ENCODE measurements at regions not wholly inside any gene's neighbourhood (a gene's known extent, or its start where the extent isn't known, plus 50 kb on each side); places are given as distances from the start of the nearest gene placed in this dataset.
A peak's percentile ranks its signal among the peaks of the same experiment; 100 is the strongest.

DNA sequence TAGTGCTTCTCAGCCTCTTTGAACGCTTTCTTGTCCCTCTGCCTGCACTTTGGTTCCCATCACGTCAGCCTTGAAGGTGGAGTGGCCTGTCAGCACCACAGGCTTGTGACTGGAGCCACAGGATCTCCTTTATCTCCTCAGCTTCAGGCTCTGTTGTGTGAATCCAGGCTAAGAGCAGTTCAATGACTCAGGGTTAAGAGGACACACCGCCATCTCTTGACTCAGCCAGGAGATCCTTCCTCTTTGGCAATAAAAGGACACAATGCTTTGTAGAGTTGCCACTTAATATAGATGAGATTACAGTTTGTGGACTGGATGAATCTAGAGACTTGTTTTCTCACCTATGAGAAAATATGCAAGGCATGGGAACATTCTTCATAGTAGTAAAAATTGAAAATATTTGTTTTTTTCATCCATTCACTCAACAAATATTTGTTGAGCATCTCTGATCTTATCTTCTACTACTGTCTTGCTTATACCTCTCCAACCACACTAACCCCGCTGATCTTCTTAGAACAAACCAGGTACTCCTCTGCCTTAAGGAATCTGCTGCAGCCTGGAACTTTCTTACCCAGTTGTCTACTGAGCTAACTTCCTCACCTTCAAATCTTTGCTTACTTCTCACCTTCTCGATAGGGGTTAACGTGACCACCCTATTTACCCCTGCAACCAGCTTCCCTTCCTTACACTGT, 62.3 kb downstream of the UCHL1 start:
- Histone ChIP-seq H3K4me1 (ENCODE audit: control insufficient read depth, insufficient read depth, low read length, poor library complexity, severe bottlenecking) (peaks cover 13% of the 10 kb centered on the region), H3K36me3 (ENCODE audit: control insufficient read depth, insufficient read depth, low read length) (no peaks in the 10 kb centered on the region), H3K4me3 (ENCODE audit: extremely low read depth, insufficient read depth, low read length, poor library complexity, severe bottlenecking) (no peak overlapping the region), H3K9me3 (ENCODE audit: control insufficient read depth, low read length) (no peaks in the 10 kb centered on the region), H3K27ac (ENCODE audit: low read depth, low read length, severe bottlenecking) (peak overlapping the region; percentile 73)
- 77 to 93% methylated on average over 5 to 6 of the region's 6 CpGs for WGBS, 2 experiments (ENCODE audit: insufficient coverage in 2 of 2)

DNA sequence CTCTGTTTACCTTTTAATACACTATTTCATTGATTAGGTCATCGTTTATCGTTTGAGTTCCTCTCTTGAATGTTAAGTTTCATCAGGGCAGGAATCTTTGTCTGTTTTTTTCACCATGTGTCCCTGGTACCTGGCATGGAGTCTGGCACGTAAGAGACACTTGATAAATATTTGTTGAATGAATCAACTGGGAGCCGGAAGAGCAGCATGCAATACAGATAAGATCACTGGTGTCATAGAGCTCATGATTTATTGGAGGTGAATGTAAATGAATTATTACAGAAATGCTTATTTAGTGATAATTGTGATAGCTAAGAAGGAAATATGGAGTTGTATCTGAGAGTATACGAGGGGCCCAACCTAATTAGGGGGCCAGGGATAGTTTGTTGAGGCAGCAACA, 62.8 kb downstream of the UCHL1 start:
- Histone ChIP-seq H3K4me3 (ENCODE audit: extremely low read depth, insufficient read depth, low read length, poor library complexity, severe bottlenecking) (no peak overlapping the region), H3K27ac (ENCODE audit: low read depth, low read length, severe bottlenecking) (peak overlapping the region; percentile 73), H3K36me3 (ENCODE audit: control insufficient read depth, insufficient read depth, low read length) (no peaks in the 10 kb centered on the region), H3K9me3 (ENCODE audit: control insufficient read depth, low read length) (no peaks in the 10 kb centered on the region), H3K4me1 (ENCODE audit: control insufficient read depth, insufficient read depth, low read length, poor library complexity, severe bottlenecking) (peaks cover 13% of the 10 kb centered on the region)
- 84 to 100% methylated on average over 4 to 5 of the region's 5 CpGs for WGBS, 2 experiments (ENCODE audit: insufficient coverage in 2 of 2)

DNA sequence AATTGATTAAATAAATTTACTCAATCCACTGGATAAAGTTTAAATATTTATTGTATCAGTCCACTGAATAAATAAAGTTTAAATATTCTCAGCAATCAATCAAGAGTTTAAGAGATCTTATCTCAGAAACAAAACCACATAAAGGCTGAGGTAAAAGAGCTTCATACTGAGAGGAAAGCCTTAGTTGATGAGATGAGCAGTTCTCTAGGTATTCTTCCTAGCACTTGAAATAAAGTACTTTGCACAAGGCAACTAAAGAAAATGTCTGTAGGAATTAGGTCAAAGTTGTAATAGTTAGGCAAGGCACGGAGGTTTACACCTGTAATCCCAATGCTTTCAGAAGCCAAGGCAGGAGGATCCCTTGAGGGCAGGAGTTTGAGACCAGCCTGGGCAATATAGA, 63.5 kb downstream of the UCHL1 start:
- no peaks in the 10 kb centered on the region for H3K36me3 ChIP-seq (ENCODE audit: control insufficient read depth, insufficient read depth, low read length)
- H3K27ac ChIP-seq (ENCODE audit: low read depth, low read length, severe bottlenecking), result no peak overlapping the region
- 60 to 100% methylated on average over 1 of the region's 1 CpG for WGBS, 2 experiments (ENCODE audit: insufficient coverage in 2 of 2)
- no peaks in the 10 kb centered on the region for H3K9me3 ChIP-seq (ENCODE audit: control insufficient read depth, low read length)
- no peak overlapping the region for H3K4me3 ChIP-seq (ENCODE audit: extremely low read depth, insufficient read depth, low read length, poor library complexity, severe bottlenecking)
- peaks cover 13% of the 10 kb centered on the region for H3K4me1 ChIP-seq (ENCODE audit: control insufficient read depth, insufficient read depth, low read length, poor library complexity, severe bottlenecking)

DNA sequence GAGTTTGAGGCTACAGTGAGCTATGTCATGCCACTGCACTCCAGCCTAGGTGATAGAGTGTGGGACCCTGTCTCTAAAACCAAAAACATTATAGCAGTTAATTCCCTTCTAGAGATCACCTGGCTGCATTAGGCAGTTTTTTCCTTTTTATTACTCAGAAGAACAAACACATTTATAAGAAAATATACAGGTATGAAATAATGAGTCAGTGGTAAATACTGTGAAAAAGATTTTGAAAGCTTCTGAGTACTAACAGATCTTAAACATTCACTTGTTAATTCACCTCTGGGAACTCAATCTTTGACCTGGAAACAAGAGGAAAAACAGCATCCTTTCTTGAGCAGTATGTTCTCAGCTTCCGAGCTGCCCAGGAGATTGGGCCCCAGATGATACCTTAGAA, 64.1 kb downstream of the UCHL1 start:
- no peaks in the 10 kb centered on the region for H3K36me3 ChIP-seq (ENCODE audit: control insufficient read depth, insufficient read depth, low read length)
- 82 to 90% methylated on average over 1 of the region's 1 CpG for WGBS, 2 experiments (ENCODE audit: insufficient coverage in 2 of 2)
- no peak overlapping the region for H3K27ac ChIP-seq (ENCODE audit: low read depth, low read length, severe bottlenecking)

DNA sequence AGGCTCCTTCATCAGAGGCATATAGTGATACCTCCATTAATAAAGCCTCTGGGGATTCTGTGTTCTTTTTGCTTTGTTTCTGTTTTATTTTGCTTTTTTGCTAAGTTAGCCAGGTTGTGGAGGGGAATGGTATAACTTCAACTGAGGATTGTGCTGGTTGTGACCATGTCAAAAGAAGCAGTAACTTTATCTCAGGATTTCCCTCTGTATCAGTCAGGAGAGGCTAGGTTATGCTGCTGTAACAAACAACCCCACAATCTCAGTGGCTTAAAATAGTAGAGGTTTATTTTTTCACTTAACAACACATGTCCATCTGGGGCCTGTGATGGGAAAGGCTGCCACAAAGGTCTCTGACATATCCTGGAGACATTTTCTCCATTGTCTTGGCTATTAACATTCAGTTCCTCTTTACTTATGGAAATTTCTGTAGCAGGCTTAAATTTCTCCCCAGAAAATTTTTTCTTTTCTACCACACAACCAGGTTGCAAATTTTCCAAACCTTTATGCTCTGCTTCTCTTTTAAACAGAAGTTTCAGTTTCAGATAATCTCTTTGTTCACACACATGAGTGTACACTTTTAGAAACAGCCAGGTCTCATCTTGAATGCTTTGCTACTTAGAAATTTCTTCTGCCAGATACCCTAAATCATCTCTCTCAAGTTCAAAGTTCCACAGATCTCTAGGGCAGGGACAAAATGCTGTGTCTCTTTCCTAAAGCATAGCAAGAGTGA, 64.7 kb downstream of the UCHL1 start:
- Histone ChIP-seq H3K27ac (ENCODE audit: low read depth, low read length, severe bottlenecking) (no peak overlapping the region), H3K36me3 (ENCODE audit: control insufficient read depth, insufficient read depth, low read length) (no peaks in the 10 kb centered on the region), H3K4me3 (ENCODE audit: extremely low read depth, insufficient read depth, low read length, poor library complexity, severe bottlenecking) (no peak overlapping the region), H3K9me3 (ENCODE audit: control insufficient read depth, low read length) (no peaks in the 10 kb centered on the region), H3K4me1 (ENCODE audit: control insufficient read depth, insufficient read depth, low read length, poor library complexity, severe bottlenecking) (peaks cover 20% of the 10 kb centered on the region)

More for the DNA sequence above, 64.1 kb downstream of the UCHL1 start:
- H3K4me1 ChIP-seq (ENCODE audit: control insufficient read depth, insufficient read depth, low read length, poor library complexity, severe bottlenecking), result peaks cover 16% of the 10 kb centered on the region
- no peaks in the 10 kb centered on the region for H3K9me3 ChIP-seq (ENCODE audit: control insufficient read depth, low read length)
- H3K4me3 ChIP-seq (ENCODE audit: extremely low read depth, insufficient read depth, low read length, poor library complexity, severe bottlenecking), result no peak overlapping the region

DNA sequence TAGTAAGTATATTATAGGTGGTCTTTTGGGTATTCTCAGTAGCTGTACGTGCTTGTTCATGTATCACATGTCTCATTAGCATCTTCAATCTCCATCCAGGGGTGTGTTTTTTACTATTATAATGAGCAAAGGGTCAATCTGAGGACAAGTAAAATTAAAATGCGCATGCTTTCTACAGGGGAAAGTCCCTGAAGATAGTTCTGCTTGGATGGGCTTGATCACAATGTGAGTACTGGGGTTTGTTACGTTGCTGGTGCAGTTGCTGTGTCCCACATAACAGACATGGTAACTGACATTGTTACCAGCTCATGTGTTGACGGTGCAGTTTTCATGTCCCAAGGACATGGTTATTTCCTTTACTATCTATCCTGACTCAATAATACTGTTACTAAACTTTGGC, 65.9 kb downstream of the UCHL1 start:
- Histone ChIP-seq H3K27ac (ENCODE audit: low read depth, low read length, severe bottlenecking) (no peak overlapping the region), H3K9me3 (ENCODE audit: control insufficient read depth, low read length) (no peaks in the 10 kb centered on the region), H3K36me3 (ENCODE audit: control insufficient read depth, insufficient read depth, low read length) (no peaks in the 10 kb centered on the region), H3K4me3 (ENCODE audit: extremely low read depth, insufficient read depth, low read length, poor library complexity, severe bottlenecking) (no peak overlapping the region), H3K4me1 (ENCODE audit: control insufficient read depth, insufficient read depth, low read length, poor library complexity, severe bottlenecking) (peaks cover 20% of the 10 kb centered on the region)
- WGBS, 2 experiments (ENCODE audit: insufficient coverage in 2 of 2), result 86 to 100% methylated on average over 2 to 3 of the region's 4 CpGs

DNA sequence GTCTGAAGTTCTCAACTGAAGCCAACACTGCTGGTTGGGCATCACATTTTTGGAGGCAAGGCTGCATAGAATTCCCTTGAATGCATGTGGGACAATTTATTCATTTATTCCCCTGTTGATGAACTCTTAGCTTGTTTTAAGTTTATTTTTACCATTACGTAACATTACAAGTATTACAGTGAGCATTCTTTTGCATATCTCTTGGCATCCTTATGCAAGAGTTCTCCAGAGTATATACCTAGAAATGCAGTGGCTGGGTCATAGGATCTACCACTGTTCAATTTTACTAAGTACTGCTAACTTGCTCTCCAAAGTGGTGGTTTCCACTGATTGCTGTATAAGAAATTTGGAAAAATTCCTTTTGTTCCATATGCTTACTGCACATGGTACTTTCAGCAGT, 66.5 kb downstream of the UCHL1 start:
- Histone ChIP-seq H3K4me3 (ENCODE audit: extremely low read depth, insufficient read depth, low read length, poor library complexity, severe bottlenecking) (no peak overlapping the region), H3K4me1 (ENCODE audit: control insufficient read depth, insufficient read depth, low read length, poor library complexity, severe bottlenecking) (peaks cover 20% of the 10 kb centered on the region), H3K9me3 (ENCODE audit: control insufficient read depth, low read length) (no peaks in the 10 kb centered on the region), H3K27ac (ENCODE audit: low read depth, low read length, severe bottlenecking) (no peak overlapping the region), H3K36me3 (ENCODE audit: control insufficient read depth, insufficient read depth, low read length) (no peaks in the 10 kb centered on the region)
- no CpG with 5 or more reads among the region's 1 CpG for WGBS, 2 experiments (ENCODE audit: insufficient coverage in 2 of 2)

DNA sequence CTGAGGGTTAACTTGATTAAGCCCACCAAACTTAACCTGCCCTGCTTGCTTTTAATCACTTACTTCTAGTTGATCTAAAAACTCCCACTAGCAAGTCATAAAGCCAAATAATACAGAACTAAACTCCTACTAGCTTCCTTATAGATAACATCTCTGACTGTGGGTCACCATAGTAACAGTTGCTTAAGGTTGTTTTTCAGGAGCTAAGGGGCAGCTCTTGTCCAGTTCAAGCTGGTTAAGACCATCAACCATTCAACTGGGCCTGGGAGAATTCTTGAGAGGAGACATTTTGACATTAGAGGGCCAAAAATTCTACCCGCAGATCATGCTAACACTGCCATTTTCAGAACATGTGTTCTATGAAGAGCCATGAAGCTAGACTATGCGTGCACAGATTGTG, 67.0 kb downstream of the UCHL1 start:
- WGBS, 2 experiments (ENCODE audit: insufficient coverage in 2 of 2), result 92 to 96% methylated on average over 2 of the region's 2 CpGs
- H3K4me3 ChIP-seq (ENCODE audit: extremely low read depth, insufficient read depth, low read length, poor library complexity, severe bottlenecking), result no peak overlapping the region
- peaks cover 16% of the 10 kb centered on the region for H3K4me1 ChIP-seq (ENCODE audit: control insufficient read depth, insufficient read depth, low read length, poor library complexity, severe bottlenecking)
- no peaks in the 10 kb centered on the region for H3K9me3 ChIP-seq (ENCODE audit: control insufficient read depth, low read length)
- peak overlapping the region; percentile 36 for H3K27ac ChIP-seq (ENCODE audit: low read depth, low read length, severe bottlenecking)
- H3K36me3 ChIP-seq (ENCODE audit: control insufficient read depth, insufficient read depth, low read length), result no peaks in the 10 kb centered on the region

DNA sequence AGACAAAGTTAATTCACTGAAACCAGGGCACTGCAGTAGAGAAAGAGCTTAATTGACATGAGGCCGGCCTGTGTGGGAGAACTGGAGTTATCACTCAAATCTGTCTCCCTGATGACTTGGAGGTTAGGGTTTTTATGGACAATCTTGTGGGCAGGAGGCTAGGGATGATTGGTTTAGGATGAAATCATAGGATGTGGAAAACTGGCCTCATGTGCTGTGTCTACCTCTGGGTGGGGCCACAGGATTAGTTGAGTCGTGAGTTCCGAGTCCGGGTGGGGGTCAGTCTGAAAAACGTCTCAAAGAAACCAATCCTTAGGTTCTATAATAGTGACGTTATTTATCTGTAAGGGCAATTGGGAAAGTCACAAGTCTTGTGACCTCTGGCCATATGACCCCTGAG, 68.1 kb downstream of the UCHL1 start:
- WGBS, 2 experiments (ENCODE audit: insufficient coverage in 2 of 2), result 89 to 100% methylated on average over 5 to 6 of the region's 6 CpGs
- Histone ChIP-seq H3K4me3 (ENCODE audit: extremely low read depth, insufficient read depth, low read length, poor library complexity, severe bottlenecking) (no peak overlapping the region), H3K9me3 (ENCODE audit: control insufficient read depth, low read length) (no peaks in the 10 kb centered on the region), H3K27ac (ENCODE audit: low read depth, low read length, severe bottlenecking) (no peak overlapping the region), H3K4me1 (ENCODE audit: control insufficient read depth, insufficient read depth, low read length, poor library complexity, severe bottlenecking) (peaks cover 7% of the 10 kb centered on the region), H3K36me3 (ENCODE audit: control insufficient read depth, insufficient read depth, low read length) (no peaks in the 10 kb centered on the region)

DNA sequence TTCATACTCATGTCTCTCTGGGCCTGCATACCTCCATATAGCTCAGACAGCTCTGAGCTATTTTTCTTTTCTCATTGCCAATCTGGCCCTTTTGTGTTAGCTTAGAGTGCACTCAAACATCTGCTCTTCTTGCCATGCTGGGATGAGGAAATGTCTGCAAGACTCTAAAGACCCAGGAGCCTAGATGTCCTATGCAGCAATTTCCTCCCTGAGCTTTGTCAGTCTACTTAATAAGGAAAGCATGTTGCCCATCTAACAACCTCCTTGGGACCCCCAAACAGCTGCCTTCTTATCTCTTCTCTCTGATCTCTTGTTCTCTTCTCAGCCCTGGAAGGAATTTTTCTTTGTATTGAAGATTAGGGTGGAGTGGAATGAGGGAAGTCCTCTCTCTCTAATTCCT, 69.2 kb downstream of the UCHL1 start:
- no peaks in the 10 kb centered on the region for H3K36me3 ChIP-seq (ENCODE audit: control insufficient read depth, insufficient read depth, low read length)
- H3K4me3 ChIP-seq (ENCODE audit: extremely low read depth, insufficient read depth, low read length, poor library complexity, severe bottlenecking), result no peak overlapping the region
- peaks cover 7% of the 10 kb centered on the region for H3K4me1 ChIP-seq (ENCODE audit: control insufficient read depth, insufficient read depth, low read length, poor library complexity, severe bottlenecking)
- no peaks in the 10 kb centered on the region for H3K9me3 ChIP-seq (ENCODE audit: control insufficient read depth, low read length)
- H3K27ac ChIP-seq (ENCODE audit: low read depth, low read length, severe bottlenecking), result peak overlapping the region; percentile 38

DNA sequence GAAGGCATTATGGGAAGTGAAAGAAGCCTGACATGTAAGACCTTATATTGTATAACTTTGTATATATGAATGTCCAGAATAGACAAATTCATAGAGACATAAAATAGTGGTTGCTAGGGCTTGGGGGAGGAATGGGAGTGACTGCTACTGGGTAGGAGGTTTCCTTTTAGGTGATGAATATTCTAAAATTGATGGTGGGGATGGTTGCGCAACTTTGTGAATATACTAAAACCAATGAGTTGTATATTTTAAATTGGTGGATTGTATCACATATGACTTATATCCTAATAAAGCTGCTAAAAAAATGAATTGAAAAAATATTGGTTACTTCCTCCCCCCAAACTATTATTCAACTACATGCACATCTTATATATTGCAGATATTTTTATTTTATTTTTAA, 70.0 kb downstream of the UCHL1 start:
- H3K27ac ChIP-seq (ENCODE audit: low read depth, low read length, severe bottlenecking), result no peak overlapping the region
- H3K36me3 ChIP-seq (ENCODE audit: control insufficient read depth, insufficient read depth, low read length), result no peaks in the 10 kb centered on the region
- peaks cover 7% of the 10 kb centered on the region for H3K4me1 ChIP-seq (ENCODE audit: control insufficient read depth, insufficient read depth, low read length, poor library complexity, severe bottlenecking)
- WGBS, 2 experiments (ENCODE audit: insufficient coverage in 2 of 2), result no CpG with 5 or more reads among the region's 1 CpG
- H3K4me3 ChIP-seq (ENCODE audit: extremely low read depth, insufficient read depth, low read length, poor library complexity, severe bottlenecking), result no peak overlapping the region
- H3K9me3 ChIP-seq (ENCODE audit: control insufficient read depth, low read length), result no peaks in the 10 kb centered on the region
